A673 (cell line): ENCODE measurements at regions not wholly inside any gene's neighbourhood (a gene's known extent, or its start where the extent isn't known, plus 50 kb on each side); places are given as distances from the start of the nearest gene placed in this dataset.

ENCODE experiments used
- CTCF ChIP-seq: fragments of 300-800, 200-600 bp; sonication (generic); conservative IDR thresholded peaks from 2 replicates; pipeline ENCODE4 v1.5.1; 2017; ENCODE audit warnings: low read depth, mild to moderate bottlenecking, antibody characterized with exemption, low read length, moderate library complexity, mixed read lengths
- EZH2 ChIP-seq: fragments of 200-600 bp; sonication (generic); IDR thresholded peaks from 2 replicates; pipeline ENCODE4 v1.6.1; 2017; ENCODE audit warnings: borderline replicate concordance, low read depth, mild to moderate bottlenecking, mixed read lengths, antibody characterized with exemption, low read length; ENCODE audit not compliant: poor library complexity, severe bottlenecking

GRCh38 chrX:68992821-68993397, 164.1 kb downstream of the EFNB1 start:
- TF ChIP-seq CTCF, result no peak
- no peak for TF ChIP-seq EZH2
